DOHH2 (cell line): ENCODE measurements at regions not wholly inside any gene's neighbourhood (a gene's known extent, or its start where the extent isn't known, plus 50 kb on each side); places are given as distances from the start of the nearest gene placed in this dataset.

ENCODE experiments used
- EZH2phosphoT487 ChIP-seq: fragments of 200-600 bp; sonication (generic); IDR thresholded peaks from 2 replicates; pipeline ENCODE4 v1.6.1; 2017; ENCODE audit warnings: borderline replicate concordance, mild to moderate bottlenecking, antibody characterized with exemption, low read length, moderate library complexity, mixed read lengths
- TF ChIP-seq, protein P1 (sequence below): fragments of 200-600 bp; sonication (generic); IDR thresholded peaks from one replicate; pipeline ENCODE4 v1.5.1; 2014; ENCODE audit warnings: antibody characterized with exemption, mild to moderate bottlenecking, low read depth, low read length; ENCODE audit not compliant: poor library complexity, severe bottlenecking

DNA sequence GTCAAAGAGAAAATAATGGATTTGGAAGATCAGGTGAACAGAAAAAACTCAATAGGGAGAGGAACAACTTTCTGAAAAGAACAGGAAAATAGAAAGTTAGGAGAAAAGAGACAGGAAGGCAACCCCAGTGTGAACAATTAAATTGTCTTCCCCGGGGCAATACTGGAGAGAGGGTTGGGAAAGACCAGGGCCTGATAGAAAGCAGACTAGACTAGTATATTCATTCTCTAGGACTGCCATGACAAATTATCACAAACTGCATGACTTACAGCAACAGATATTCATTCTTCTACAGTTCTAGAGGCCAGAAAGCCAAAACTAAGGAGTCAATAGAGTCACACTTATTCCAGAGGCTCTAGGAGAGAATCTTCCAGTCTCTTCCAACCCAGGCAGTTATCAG, 482.8 kb downstream of the SOX6 start:
- TF ChIP-seq, protein P1, sequence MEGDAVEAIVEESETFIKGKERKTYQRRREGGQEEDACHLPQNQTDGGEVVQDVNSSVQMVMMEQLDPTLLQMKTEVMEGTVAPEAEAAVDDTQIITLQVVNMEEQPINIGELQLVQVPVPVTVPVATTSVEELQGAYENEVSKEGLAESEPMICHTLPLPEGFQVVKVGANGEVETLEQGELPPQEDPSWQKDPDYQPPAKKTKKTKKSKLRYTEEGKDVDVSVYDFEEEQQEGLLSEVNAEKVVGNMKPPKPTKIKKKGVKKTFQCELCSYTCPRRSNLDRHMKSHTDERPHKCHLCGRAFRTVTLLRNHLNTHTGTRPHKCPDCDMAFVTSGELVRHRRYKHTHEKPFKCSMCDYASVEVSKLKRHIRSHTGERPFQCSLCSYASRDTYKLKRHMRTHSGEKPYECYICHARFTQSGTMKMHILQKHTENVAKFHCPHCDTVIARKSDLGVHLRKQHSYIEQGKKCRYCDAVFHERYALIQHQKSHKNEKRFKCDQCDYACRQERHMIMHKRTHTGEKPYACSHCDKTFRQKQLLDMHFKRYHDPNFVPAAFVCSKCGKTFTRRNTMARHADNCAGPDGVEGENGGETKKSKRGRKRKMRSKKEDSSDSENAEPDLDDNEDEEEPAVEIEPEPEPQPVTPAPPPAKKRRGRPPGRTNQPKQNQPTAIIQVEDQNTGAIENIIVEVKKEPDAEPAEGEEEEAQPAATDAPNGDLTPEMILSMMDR = no peak
- no peak for TF ChIP-seq EZH2phosphoT487
